Stimulated activated naive CD8-positive, alpha-beta T cell treated with anti-CD3 and anti-CD28 coated beads, Interleukin-15, Interleukin-2, amounts not matched to agents 100 ng/mL and 50 ng/mL, for 24 hours (primary cell): ENCODE measurements at regions not wholly inside any gene's neighbourhood (a gene's known extent, or its start where the extent isn't known, plus 50 kb on each side); places are given as distances from the start of the nearest gene placed in this dataset.
"Not testable (repeated sequence)": the region's sequence is repeated elsewhere in the genome, so short reads cannot be mapped to it uniquely, and the experiment has no call there.

Experiments
- H3K27ac Mint-ChIP-seq: one replicate; pipeline ENCODE4 v1.8.0; 2021; ENCODE audit warnings: mild to moderate bottlenecking, mixed read lengths
- H3K27me3 Mint-ChIP-seq: one replicate; pipeline ENCODE4 v1.8.0; 2021; ENCODE audit warnings: mixed read lengths
- H3K36me3 Mint-ChIP-seq: one replicate; pipeline ENCODE4 v1.8.0; 2021; ENCODE audit warnings: low read depth, mixed read lengths
- H3K4me1 Mint-ChIP-seq: one replicate; pipeline ENCODE4 v1.8.0; 2021; ENCODE audit warnings: low read depth, mixed read lengths
- H3K4me3 Mint-ChIP-seq: one replicate; pipeline ENCODE4 v1.8.0; 2021; ENCODE audit warnings: mild to moderate bottlenecking, mixed read lengths
- H3K9me3 Mint-ChIP-seq: one replicate; pipeline ENCODE4 v1.8.0; 2021; ENCODE audit warnings: mixed read lengths

DNA sequence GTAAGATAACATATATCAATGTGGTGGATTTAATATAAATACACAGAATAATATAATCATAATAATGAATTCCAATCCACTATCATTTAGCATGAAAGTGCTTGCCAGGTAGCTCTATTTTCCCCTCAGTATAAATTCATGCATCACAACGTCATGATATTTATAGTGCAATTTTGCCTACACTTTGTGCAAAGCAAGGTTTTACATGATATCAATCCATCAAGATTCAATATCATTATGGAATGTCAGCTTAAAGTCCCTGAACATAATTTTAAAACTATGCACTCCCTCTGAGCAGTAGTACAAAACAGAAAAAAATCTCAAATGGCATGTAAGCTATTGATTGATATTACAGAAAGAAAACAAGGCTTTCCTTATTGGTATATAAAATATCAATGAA lies 962.2 kb upstream of the PCDH20 start:
- no peaks in the 10 kb centered on the region for H3K4me1 Mint-ChIP-seq
- no peaks in the 10 kb centered on the region for H3K36me3 Mint-ChIP-seq
- H3K4me3 Mint-ChIP-seq = no peak overlapping the region
- no peaks in the 10 kb centered on the region for H3K27me3 Mint-ChIP-seq
- H3K27ac Mint-ChIP-seq = no peak overlapping the region
- peaks cover 9% of the 10 kb centered on the region for H3K9me3 Mint-ChIP-seq

DNA sequence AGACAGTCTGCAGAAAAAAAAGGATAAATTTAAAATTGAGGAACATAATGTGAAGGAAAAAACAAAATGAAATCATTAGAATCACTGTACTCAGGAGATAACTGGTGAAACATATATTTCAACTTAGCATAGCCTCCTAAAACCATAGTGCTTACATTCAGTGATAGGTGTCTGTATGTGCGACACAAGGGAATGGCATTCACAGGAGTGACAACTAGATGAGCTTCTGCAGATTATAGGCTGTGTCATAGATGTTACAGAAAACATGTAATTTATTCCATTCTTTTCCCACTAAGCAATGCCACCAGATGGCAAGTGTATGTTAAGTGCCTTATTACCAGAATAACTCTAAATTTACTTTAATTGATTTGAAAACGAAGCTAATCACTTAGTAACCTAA lies 960.0 kb upstream of the PCDH20 start:
- no peaks in the 10 kb centered on the region for H3K27me3 Mint-ChIP-seq
- H3K9me3 Mint-ChIP-seq = peaks cover 5% of the 10 kb centered on the region
- H3K27ac Mint-ChIP-seq = no peak overlapping the region
- no peaks in the 10 kb centered on the region for H3K4me1 Mint-ChIP-seq
- no peaks in the 10 kb centered on the region for H3K36me3 Mint-ChIP-seq
- no peak overlapping the region for H3K4me3 Mint-ChIP-seq

GRCh38 chr13:62371737-62372136 lies 956.1 kb upstream of the PCDH20 start:
- Mint-ChIP-seq H3K36me3 (no peaks in the 10 kb centered on the region), H3K27ac (no peak overlapping the region), H3K27me3 (no peaks in the 10 kb centered on the region), H3K4me1 (no peaks in the 10 kb centered on the region), H3K4me3 (no peak overlapping the region), H3K9me3 (peaks cover 9% of the 10 kb centered on the region)

- not testable (repeated sequence) for H3K9me3 Mint-ChIP-seq, H3K4me1 Mint-ChIP-seq, H3K36me3 Mint-ChIP-seq, H3K4me3 Mint-ChIP-seq, H3K27me3 Mint-ChIP-seq, H3K27ac Mint-ChIP-seq
Observed at GRCh38 chr13:62367971-62368370, 952.3 kb upstream of the PCDH20 start.

DNA sequence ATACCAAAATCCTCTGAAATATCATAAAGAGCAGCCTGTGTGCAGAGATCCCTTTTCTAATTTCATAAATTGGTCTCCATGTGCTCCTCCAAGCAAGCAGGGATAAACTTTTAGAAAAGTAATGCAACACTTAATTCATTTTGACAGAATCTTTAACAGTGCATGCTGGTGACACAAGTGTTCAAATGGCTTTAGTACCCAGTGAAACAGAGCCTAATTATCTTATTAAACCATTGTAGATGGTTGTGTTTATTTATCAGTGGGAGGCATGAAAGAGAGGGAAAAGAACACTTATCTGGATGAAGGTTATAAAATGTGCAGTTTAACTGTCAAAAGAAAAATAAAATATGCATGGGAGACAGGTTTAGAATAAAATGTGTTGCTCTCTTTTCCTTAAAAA lies 945.0 kb upstream of the PCDH20 start:
- H3K4me1 Mint-ChIP-seq = no peaks in the 10 kb centered on the region
- no peaks in the 10 kb centered on the region for H3K36me3 Mint-ChIP-seq
- H3K27me3 Mint-ChIP-seq = no peaks in the 10 kb centered on the region
- H3K9me3 Mint-ChIP-seq = peaks cover 4% of the 10 kb centered on the region
- H3K27ac Mint-ChIP-seq = no peak overlapping the region
- H3K4me3 Mint-ChIP-seq = no peak overlapping the region

GRCh38 chr13:62358646-62358932 lies 942.9 kb upstream of the PCDH20 start:
- Mint-ChIP-seq H3K4me1 (no peaks in the 10 kb centered on the region), H3K36me3 (no peaks in the 10 kb centered on the region), H3K27ac (no peak overlapping the region), H3K4me3 (no peak overlapping the region), H3K9me3 (peaks cover 4% of the 10 kb centered on the region), H3K27me3 (no peaks in the 10 kb centered on the region)

- Mint-ChIP-seq H3K4me1 (no peaks in the 10 kb centered on the region), H3K27me3 (no peaks in the 10 kb centered on the region), H3K27ac (no peak overlapping the region), H3K4me3 (no peak overlapping the region), H3K9me3 (peaks cover 4% of the 10 kb centered on the region), H3K36me3 (no peaks in the 10 kb centered on the region)
Observed at GRCh38 chr13:62357887-62358645, 942.4 kb upstream of the PCDH20 start.

DNA sequence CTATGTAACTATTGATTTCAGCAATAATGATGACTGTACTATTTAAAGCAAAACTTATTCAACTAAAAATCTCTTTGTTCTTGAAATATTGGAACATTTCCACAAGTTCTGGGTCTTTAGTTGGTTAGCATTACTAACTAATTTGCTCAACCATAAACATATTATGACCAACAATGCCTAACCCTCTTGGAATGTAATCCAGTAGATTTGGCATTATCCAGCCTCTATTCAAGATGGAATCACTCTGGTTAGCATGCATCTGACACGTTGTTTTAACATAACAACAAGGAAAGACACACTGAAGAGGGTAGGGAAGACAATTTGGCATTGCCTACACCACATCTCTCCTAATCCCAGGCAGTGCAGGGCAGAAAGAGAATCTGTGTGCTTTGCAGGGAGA lies 941.3 kb upstream of the PCDH20 start:
- Mint-ChIP-seq H3K27me3 (no peaks in the 10 kb centered on the region), H3K9me3 (peaks cover 4% of the 10 kb centered on the region), H3K36me3 (no peaks in the 10 kb centered on the region), H3K4me3 (no peak overlapping the region), H3K27ac (no peak overlapping the region), H3K4me1 (no peaks in the 10 kb centered on the region)

DNA sequence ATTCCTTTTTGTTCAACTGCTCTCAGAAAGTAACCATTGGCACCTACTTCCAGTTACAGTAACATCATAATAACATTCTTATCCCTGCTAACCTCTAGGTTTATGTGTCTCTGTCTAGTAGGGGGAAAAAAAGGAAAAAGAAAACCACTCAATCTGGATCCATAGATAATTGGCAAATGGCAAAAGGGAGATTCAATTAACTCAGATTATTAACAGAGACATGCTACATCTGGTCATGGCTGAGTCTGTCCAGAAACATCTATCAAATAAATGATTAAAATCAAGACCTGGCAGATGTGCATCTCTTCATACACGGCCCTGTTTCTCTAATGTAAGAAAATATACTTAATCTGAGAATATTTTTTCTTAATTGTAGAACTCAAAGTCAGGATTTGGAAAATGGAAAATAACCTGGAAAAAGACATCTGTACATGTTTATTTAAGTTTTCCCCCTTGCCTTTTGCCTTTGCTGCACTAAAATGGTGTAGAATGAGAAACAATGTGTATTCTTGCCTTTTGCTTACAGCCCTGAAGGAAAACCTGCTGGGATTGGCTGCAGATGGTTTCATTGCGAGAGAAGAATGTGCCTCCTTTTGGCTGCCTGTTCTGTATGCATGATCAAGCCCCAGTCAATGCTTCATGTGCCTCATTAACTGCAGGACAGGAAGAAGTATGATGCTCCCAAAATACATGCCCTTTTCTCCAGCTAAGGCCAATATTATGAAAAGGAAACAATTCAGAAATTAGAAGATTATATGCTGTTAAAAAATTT lies 921.6 kb upstream of the PCDH20 start:
- H3K27ac Mint-ChIP-seq = no peak overlapping the region
- H3K36me3 Mint-ChIP-seq = no peaks in the 10 kb centered on the region
- H3K9me3 Mint-ChIP-seq = peaks cover 15% of the 10 kb centered on the region
- no peak overlapping the region for H3K4me3 Mint-ChIP-seq
- H3K27me3 Mint-ChIP-seq = no peaks in the 10 kb centered on the region
- no peaks in the 10 kb centered on the region for H3K4me1 Mint-ChIP-seq

GRCh38 chr13:62336507-62336906 lies 920.9 kb upstream of the PCDH20 start:
- Mint-ChIP-seq H3K9me3 (peaks cover 15% of the 10 kb centered on the region), H3K27ac (no peak overlapping the region), H3K4me3 (no peak overlapping the region), H3K27me3 (no peaks in the 10 kb centered on the region), H3K36me3 (no peaks in the 10 kb centered on the region), H3K4me1 (no peaks in the 10 kb centered on the region)

GRCh38 chr13:62333466-62333865 lies 917.8 kb upstream of the PCDH20 start:
- Mint-ChIP-seq H3K4me3 (no peak overlapping the region), H3K9me3 (peaks cover 15% of the 10 kb centered on the region), H3K27me3 (no peaks in the 10 kb centered on the region), H3K4me1 (no peaks in the 10 kb centered on the region), H3K27ac (no peak overlapping the region), H3K36me3 (no peaks in the 10 kb centered on the region)

GRCh38 chr13:62331384-62331783 lies 915.7 kb upstream of the PCDH20 start:
- H3K36me3 Mint-ChIP-seq = no peaks in the 10 kb centered on the region
- H3K4me3 Mint-ChIP-seq = no peak overlapping the region
- H3K4me1 Mint-ChIP-seq = no peaks in the 10 kb centered on the region
- no peaks in the 10 kb centered on the region for H3K27me3 Mint-ChIP-seq
- H3K27ac Mint-ChIP-seq = no peak overlapping the region
- H3K9me3 Mint-ChIP-seq = peaks cover 17% of the 10 kb centered on the region

DNA sequence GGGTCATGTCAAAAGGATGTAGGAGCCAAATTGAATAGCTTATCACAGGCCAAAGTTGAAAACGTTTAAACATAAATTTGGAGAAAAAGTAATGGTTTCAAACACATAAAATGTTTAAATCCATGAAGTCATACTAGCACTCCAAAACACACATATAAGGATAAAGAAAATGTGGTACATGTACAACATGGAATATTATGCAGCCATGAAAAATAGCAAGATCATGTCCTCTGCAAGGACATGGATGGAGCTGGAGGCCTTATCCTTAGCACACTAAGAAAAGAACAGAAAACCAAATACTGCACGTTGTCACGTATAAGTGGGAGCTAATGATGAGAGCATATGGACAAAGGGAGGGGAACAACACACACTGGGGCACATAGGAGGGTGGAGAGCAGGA lies 911.7 kb upstream of the PCDH20 start:
- no peaks in the 10 kb centered on the region for H3K36me3 Mint-ChIP-seq
- no peaks in the 10 kb centered on the region for H3K27me3 Mint-ChIP-seq
- no peak overlapping the region for H3K27ac Mint-ChIP-seq
- H3K9me3 Mint-ChIP-seq = peaks cover 6% of the 10 kb centered on the region
- H3K4me1 Mint-ChIP-seq = no peaks in the 10 kb centered on the region
- H3K4me3 Mint-ChIP-seq = no peak overlapping the region

DNA sequence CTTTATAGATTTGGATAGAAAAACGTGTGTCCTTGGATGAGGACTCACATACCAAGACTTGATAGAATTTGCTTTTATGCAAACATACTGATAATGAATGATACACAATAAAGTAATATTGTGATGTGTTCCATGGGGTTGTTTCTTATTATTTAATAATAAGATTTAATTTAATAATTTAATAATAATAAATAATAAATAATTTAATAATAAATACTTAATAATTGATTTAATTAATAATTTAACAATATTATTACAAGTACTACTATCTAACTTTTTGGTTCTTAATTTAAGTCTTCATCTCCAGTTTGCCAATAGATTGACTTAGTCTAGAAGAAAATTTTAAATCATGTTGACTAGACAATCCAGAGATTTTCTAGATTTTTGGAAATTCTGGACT lies 909.2 kb upstream of the PCDH20 start:
- no peak overlapping the region for H3K4me3 Mint-ChIP-seq
- no peaks in the 10 kb centered on the region for H3K27me3 Mint-ChIP-seq
- no peaks in the 10 kb centered on the region for H3K36me3 Mint-ChIP-seq
- peaks cover 6% of the 10 kb centered on the region for H3K9me3 Mint-ChIP-seq
- H3K4me1 Mint-ChIP-seq = no peaks in the 10 kb centered on the region
- H3K27ac Mint-ChIP-seq = no peak overlapping the region

GRCh38 chr13:62321895-62322294 lies 906.2 kb upstream of the PCDH20 start:
- Mint-ChIP-seq H3K4me3 (no peak overlapping the region), H3K27ac (no peak overlapping the region), H3K27me3 (no peaks in the 10 kb centered on the region), H3K9me3 (no peaks in the 10 kb centered on the region), H3K36me3 (no peaks in the 10 kb centered on the region), H3K4me1 (no peaks in the 10 kb centered on the region)

- H3K27ac Mint-ChIP-seq = no peak overlapping the region
- no peaks in the 10 kb centered on the region for H3K36me3 Mint-ChIP-seq
- H3K4me3 Mint-ChIP-seq = no peak overlapping the region
- no peaks in the 10 kb centered on the region for H3K4me1 Mint-ChIP-seq
- no peaks in the 10 kb centered on the region for H3K27me3 Mint-ChIP-seq
- no peaks in the 10 kb centered on the region for H3K9me3 Mint-ChIP-seq
Observed at GRCh38 chr13:62321139-62321538, 905.5 kb upstream of the PCDH20 start.
